PC-3 (cell line): ENCODE measurements at regions not wholly inside any gene's neighbourhood (a gene's known extent, or its start where the extent isn't known, plus 50 kb on each side); places are given as distances from the start of the nearest gene placed in this dataset.

Experiments used
- ATAC-seq: fragments of 200-7000 bp; cut with Tn5 transposase; 2 replicates; pipeline ENCODE4 v1.9.1; 2020; ENCODE audit warnings: mild to moderate bottlenecking, moderate library complexity
- BruUV-seq: library from RNA; stranded (reverse); fragments of 400-500 nt; replicated peaks from 2 replicates; lab custom pipeline; 2021; lab: Mats Ljungman, UMichigan
- CTCF ChIA-PET: fragments of 300-600 bp; sonication (Branson Sonifier 250); formaldehyde crosslinking; loops from one replicate; lab custom pipeline; 2022; ENCODE audit warnings: antibody characterized with exemption; lab: Charles Lee
- POLR2A ChIA-PET: fragments of 300-600 bp; sonication (Branson Sonifier 250); formaldehyde crosslinking; loops from one replicate; lab custom pipeline; 2022; ENCODE audit warnings: antibody characterized with exemption; ENCODE audit not compliant: unreplicated experiment; lab: Charles Lee
- DNase-seq: peaks from one replicate; pipeline ENCODE4 v3.0.0-alpha.2; 2015
- H2AFZ ChIP-seq: fragments of 300-600 bp; sonication (generic); 2 replicates; pipeline ENCODE4 v1.6.0; 2016; ENCODE audit warnings: antibody characterized with exemption, low read length
- H3F3A ChIP-seq: fragments of 300-600 bp; sonication (generic); one replicate; pipeline ENCODE4 v1.6.0; 2017; ENCODE audit warnings: antibody characterized with exemption, low read length, control low read depth, mild to moderate bottlenecking; ENCODE audit not compliant: unreplicated experiment
- H3K27ac ChIP-seq: fragments of 300-600 bp; sonication (generic); 2 replicates; pipeline ENCODE4 v1.5.1; 2016; ENCODE audit warnings: mild to moderate bottlenecking, low read length
- H3K27me3 ChIP-seq: fragments of 300-600 bp; sonication (generic); 2 replicates; pipeline ENCODE4 v1.6.1; 2016; ENCODE audit warnings: low read length, mixed read lengths
- H3K36me3 ChIP-seq: fragments of 300-600 bp; sonication (generic); 2 replicates; pipeline ENCODE4 v1.6.1; 2016; ENCODE audit warnings: low read depth, mixed run types, low read length, mixed read lengths
- H3K4me1 ChIP-seq: fragments of 300-600 bp; sonication (generic); 2 replicates; pipeline ENCODE4 v1.5.1; 2016; ENCODE audit warnings: low read length; ENCODE audit not compliant: insufficient read depth
- H3K4me2 ChIP-seq: fragments of 300-600 bp; sonication (generic); 2 replicates; pipeline ENCODE4 v1.6.0; 2016; ENCODE audit warnings: low read length
- H3K4me3 ChIP-seq: fragments of 300-600 bp; sonication (generic); 2 replicates; pipeline ENCODE4 v1.5.1; 2016; ENCODE audit warnings: mild to moderate bottlenecking, low read length, mixed read lengths
- H3K79me2 ChIP-seq: fragments of 300-600 bp; sonication (generic); 2 replicates; pipeline ENCODE4 v1.6.1; 2017; ENCODE audit warnings: low read length, mixed read lengths
- H3K9ac ChIP-seq: fragments of 300-600 bp; sonication (generic); 2 replicates; pipeline ENCODE4 v1.6.0; 2016; ENCODE audit warnings: mild to moderate bottlenecking, low read length
- H3K9me2 ChIP-seq: fragments of 300-600 bp; sonication (generic); replicated peaks from 2 replicates; pipeline ENCODE4 v1.6.1; 2016; ENCODE audit warnings: mixed run types, low read length, mixed read lengths
- H3K9me3 ChIP-seq: fragments of 300-600 bp; sonication (generic); 2 replicates; pipeline ENCODE4 v1.6.1; 2016; ENCODE audit warnings: low read length, mixed read lengths
- H4K20me1 ChIP-seq: fragments of 300-600 bp; sonication (generic); 2 replicates; pipeline ENCODE4 v1.6.1; 2016; ENCODE audit warnings: low read length, mixed read lengths
- EZH2 ChIP-seq: fragments of 300-600 bp; sonication (generic); IDR thresholded peaks from one replicate; pipeline ENCODE4 v1.6.1; 2017; ENCODE audit warnings: antibody characterized with exemption, mild to moderate bottlenecking, low read length; ENCODE audit not compliant: unreplicated experiment
- EZH2phosphoT487 ChIP-seq: fragments of 300-600 bp; sonication (generic); IDR thresholded peaks from 2 replicates; pipeline ENCODE4 v1.6.1; 2018; ENCODE audit warnings: mild to moderate bottlenecking, antibody characterized with exemption, low read length, borderline replicate concordance
- intact Hi-C: fragments of 100-400 bp; cut with micrococcal nuclease; formaldehyde crosslinking; loops from 2 replicates; pipeline ENCODE4 v1.9.0; 2023
- TF ChIP-seq, protein P1 (sequence below): fragments of 300-600 bp; sonication (generic); conservative IDR thresholded peaks from 2 replicates; pipeline ENCODE4 v1.5.1; 2017; ENCODE audit warnings: antibody characterized with exemption, low read depth, mild to moderate bottlenecking, low read length

DNA sequence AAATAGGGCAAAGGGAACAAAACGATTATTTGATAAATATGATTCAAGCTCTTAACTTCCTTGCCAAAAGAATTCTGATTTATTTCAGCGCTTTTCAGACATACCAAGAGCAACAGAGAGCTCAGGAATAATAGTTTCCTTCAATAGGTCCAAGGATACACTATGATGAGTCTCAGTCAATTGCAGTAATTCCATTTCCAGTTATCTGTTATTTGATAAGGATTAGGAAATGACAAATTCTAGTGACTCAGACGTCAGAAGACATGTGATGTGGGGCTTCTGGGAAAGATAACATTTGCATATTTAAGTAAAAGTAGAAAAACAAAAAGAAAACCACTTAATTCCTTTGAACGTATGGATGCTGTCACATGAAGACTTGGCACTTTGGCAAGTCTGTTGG, 1250.8 kb upstream of the CDH18 start:
- no peak overlapping the region for H3K9ac ChIP-seq
- no peaks in the 10 kb centered on the region for H3F3A ChIP-seq
- H3K9me2 ChIP-seq, result no peaks in the 10 kb centered on the region
- no peaks in the 10 kb centered on the region for H3K36me3 ChIP-seq
- TF ChIP-seq EZH2phosphoT487, result no peak
- TF ChIP-seq, protein P1, sequence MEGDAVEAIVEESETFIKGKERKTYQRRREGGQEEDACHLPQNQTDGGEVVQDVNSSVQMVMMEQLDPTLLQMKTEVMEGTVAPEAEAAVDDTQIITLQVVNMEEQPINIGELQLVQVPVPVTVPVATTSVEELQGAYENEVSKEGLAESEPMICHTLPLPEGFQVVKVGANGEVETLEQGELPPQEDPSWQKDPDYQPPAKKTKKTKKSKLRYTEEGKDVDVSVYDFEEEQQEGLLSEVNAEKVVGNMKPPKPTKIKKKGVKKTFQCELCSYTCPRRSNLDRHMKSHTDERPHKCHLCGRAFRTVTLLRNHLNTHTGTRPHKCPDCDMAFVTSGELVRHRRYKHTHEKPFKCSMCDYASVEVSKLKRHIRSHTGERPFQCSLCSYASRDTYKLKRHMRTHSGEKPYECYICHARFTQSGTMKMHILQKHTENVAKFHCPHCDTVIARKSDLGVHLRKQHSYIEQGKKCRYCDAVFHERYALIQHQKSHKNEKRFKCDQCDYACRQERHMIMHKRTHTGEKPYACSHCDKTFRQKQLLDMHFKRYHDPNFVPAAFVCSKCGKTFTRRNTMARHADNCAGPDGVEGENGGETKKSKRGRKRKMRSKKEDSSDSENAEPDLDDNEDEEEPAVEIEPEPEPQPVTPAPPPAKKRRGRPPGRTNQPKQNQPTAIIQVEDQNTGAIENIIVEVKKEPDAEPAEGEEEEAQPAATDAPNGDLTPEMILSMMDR, result no peak
- peaks cover 25% of the 10 kb centered on the region for H3K4me1 ChIP-seq
- CTCF ChIA-PET, result no interaction called here
- intact Hi-C loops, result no loop called here
- H4K20me1 ChIP-seq, result no peaks in the 10 kb centered on the region
- H3K9me3 ChIP-seq, result no peaks in the 10 kb centered on the region
- no peak overlapping the region for H3K4me2 ChIP-seq
- DNase-seq (no peak), ATAC-seq (no peak)
- POLR2A ChIA-PET, result no interaction called here
- no peak overlapping the region for H3K4me3 ChIP-seq
- H3K27ac ChIP-seq, result no peak overlapping the region
- no peak overlapping the region for H2AFZ ChIP-seq
- no TSS peak for BruUV-seq
- no peaks in the 10 kb centered on the region for H3K79me2 ChIP-seq
- no peaks in the 10 kb centered on the region for H3K27me3 ChIP-seq

DNA sequence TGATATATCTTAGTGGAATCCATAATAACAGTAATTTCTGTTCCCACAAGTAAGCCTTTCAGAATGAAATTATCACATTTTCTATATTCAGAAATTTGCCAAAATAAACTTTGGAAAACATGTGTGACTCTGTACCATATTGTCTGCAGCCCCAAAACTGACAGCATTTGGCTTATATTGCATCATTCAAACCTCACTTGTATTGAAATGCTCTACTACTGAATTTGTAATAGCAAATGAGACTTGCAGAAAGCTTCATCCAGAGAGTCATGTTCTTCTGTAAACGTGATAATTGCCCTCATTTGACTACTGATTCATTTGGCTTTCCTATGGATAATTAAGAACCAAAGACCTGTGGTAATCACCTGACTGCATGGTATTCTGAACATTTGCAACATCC, 1249.5 kb upstream of the CDH18 start:
- BruUV-seq, result no TSS peak
- H3K4me1 ChIP-seq, result peaks cover 25% of the 10 kb centered on the region
- ChIA-PET POLR2A (no interaction called here), CTCF (no interaction called here)
- intact Hi-C loops, result loop anchor here (1.0 to 2.0 kb wide), 3 partner anchors 67 to 555 kb away; no protein-coding TSS in a partner anchor
- no peaks in the 10 kb centered on the region for H3K9me2 ChIP-seq
- ATAC-seq (no peak), DNase-seq (no peak)
- TF ChIP-seq EZH2, result no peak
- TF ChIP-seq, protein P1, result no peak
- TF ChIP-seq EZH2phosphoT487, result no peak
- no peaks in the 10 kb centered on the region for H3K9me3 ChIP-seq
- H3K9ac ChIP-seq, result no peak overlapping the region
- no peaks in the 10 kb centered on the region for H4K20me1 ChIP-seq
- H3K27me3 ChIP-seq, result no peaks in the 10 kb centered on the region
- H2AFZ ChIP-seq, result no peak overlapping the region
- H3K27ac ChIP-seq, result peak overlapping the region; percentile 29
- no peaks in the 10 kb centered on the region for H3F3A ChIP-seq
- H3K4me3 ChIP-seq, result no peak overlapping the region
- H3K4me2 ChIP-seq, result no peak overlapping the region
- no peaks in the 10 kb centered on the region for H3K36me3 ChIP-seq
- no peaks in the 10 kb centered on the region for H3K79me2 ChIP-seq

DNA sequence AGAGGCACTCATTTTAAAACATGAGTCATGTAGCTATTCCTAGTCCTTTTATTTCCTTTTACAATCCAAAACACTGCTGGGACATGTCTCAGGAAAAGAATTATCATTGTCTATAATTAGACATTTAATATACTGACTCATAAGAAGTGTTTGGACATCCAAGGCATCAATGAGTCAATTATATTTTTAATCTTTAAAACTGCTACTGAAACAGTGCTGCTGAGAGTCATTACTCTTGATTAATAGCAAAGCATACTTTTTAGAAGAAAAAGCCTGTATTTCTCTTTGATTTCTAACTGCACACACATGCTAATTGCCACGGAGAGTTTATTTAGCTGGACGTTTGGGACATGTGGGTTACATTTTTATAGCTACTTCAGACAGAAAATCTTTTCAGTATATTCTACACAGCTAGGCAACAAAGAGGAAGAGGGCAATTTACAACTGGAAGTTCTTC, 1249.0 kb upstream of the CDH18 start:
- ATAC-seq (peak; percentile 81), DNase-seq (peak; percentile 49)
- peaks cover 25% of the 10 kb centered on the region for H3K4me1 ChIP-seq
- peak overlapping the region; percentile 34 for H3K27ac ChIP-seq
- H3K79me2 ChIP-seq, result no peaks in the 10 kb centered on the region
- H2AFZ ChIP-seq, result no peak overlapping the region
- H3K9me3 ChIP-seq, result no peaks in the 10 kb centered on the region
- no peak overlapping the region for H3K4me3 ChIP-seq
- H3F3A ChIP-seq, result no peaks in the 10 kb centered on the region
- no peaks in the 10 kb centered on the region for H3K36me3 ChIP-seq
- intact Hi-C loops, result loop anchor here (1.0 to 2.0 kb wide), 3 partner anchors 66 to 554 kb away; no protein-coding TSS in a partner anchor
- POLR2A ChIA-PET, result no interaction called here
- H3K9ac ChIP-seq, result no peak overlapping the region
- no TSS peak for BruUV-seq
- no peaks in the 10 kb centered on the region for H3K9me2 ChIP-seq
- H4K20me1 ChIP-seq, result no peaks in the 10 kb centered on the region
- CTCF ChIA-PET, result no interaction called here
- H3K4me2 ChIP-seq, result peak overlapping the region; percentile 3; the same call in 1 of the 2 replicates
- TF ChIP-seq, protein P1, result no peak
- TF ChIP-seq EZH2phosphoT487 (no peak), EZH2 (no peak)
- H3K27me3 ChIP-seq, result no peaks in the 10 kb centered on the region
